ENCODE measurements at regions not wholly inside any gene's neighbourhood (a gene's known extent, or its start where the extent isn't known, plus 50 kb on each side); places are given as distances from the start of the nearest gene placed in this dataset.

DNA sequence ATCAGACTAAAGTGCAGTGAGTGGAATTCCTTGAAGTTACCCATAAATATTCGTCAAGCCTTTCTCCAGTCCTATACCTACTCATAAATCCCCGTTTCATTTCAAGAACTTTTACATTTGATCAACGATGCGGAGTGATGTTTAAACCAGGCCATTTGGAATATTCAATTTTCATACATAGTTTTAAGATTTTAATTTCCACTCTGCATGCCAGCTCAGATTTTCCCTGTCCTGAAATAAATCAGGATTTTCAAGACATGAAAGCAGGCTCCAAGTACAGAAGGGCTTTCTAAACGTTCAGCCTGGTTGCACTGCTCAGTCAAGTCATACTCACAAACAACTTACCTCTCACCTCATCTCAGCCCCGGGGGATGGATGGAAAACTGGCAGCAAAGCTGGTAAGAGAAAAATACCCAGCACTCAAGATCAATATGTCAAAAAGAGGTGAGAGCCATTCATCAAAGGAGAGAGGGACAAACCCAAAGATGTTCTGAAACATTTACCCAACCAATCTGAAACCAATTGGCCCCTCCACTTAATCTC, 418.5 kb downstream of the PLPP3 start:
- no peak for TF ChIP-seq CTCF (IDR thresholded peaks at IDR 0.05)
- no peak for TF ChIP-seq JUN (IDR thresholded peaks at IDR 0.05)
- TF ChIP-seq, protein P1, sequence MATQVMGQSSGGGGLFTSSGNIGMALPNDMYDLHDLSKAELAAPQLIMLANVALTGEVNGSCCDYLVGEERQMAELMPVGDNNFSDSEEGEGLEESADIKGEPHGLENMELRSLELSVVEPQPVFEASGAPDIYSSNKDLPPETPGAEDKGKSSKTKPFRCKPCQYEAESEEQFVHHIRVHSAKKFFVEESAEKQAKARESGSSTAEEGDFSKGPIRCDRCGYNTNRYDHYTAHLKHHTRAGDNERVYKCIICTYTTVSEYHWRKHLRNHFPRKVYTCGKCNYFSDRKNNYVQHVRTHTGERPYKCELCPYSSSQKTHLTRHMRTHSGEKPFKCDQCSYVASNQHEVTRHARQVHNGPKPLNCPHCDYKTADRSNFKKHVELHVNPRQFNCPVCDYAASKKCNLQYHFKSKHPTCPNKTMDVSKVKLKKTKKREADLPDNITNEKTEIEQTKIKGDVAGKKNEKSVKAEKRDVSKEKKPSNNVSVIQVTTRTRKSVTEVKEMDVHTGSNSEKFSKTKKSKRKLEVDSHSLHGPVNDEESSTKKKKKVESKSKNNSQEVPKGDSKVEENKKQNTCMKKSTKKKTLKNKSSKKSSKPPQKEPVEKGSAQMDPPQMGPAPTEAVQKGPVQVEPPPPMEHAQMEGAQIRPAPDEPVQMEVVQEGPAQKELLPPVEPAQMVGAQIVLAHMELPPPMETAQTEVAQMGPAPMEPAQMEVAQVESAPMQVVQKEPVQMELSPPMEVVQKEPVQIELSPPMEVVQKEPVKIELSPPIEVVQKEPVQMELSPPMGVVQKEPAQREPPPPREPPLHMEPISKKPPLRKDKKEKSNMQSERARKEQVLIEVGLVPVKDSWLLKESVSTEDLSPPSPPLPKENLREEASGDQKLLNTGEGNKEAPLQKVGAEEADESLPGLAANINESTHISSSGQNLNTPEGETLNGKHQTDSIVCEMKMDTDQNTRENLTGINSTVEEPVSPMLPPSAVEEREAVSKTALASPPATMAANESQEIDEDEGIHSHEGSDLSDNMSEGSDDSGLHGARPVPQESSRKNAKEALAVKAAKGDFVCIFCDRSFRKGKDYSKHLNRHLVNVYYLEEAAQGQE (IDR thresholded peaks at IDR 0.05): no peak
